Left ventricle myocardium inferior (tissue), 1 donor: ENCODE measurements at regions not wholly inside any gene's neighbourhood (a gene's known extent, or its start where the extent isn't known, plus 50 kb on each side); places are given as distances from the start of the nearest gene placed in this dataset.
"Not testable (repeated sequence)": the region's sequence is repeated elsewhere in the genome, so short reads cannot be mapped to it uniquely, and the experiment has no call there.

ENCODE experiments used
- DNase-seq: peaks from one replicate; pipeline ENCODE4 v3.0.0-alpha.2; 2020
- H3K27ac ChIP-seq: fragments of 200-600 bp; replicated peaks from 2 replicates; pipeline ENCODE4 v1.8.0; 2021
- H3K27me3 ChIP-seq: fragments of 200-600 bp; 2 replicates; pipeline ENCODE4 v1.8.0; 2021; ENCODE audit warnings: low read depth
- H3K36me3 ChIP-seq: fragments of 200-600 bp; 2 replicates; pipeline ENCODE4 v1.8.0; 2021
- H3K4me1 ChIP-seq: fragments of 200-600 bp; 2 replicates; pipeline ENCODE4 v1.8.0; 2021
- H3K4me3 ChIP-seq: fragments of 200-600 bp; 2 replicates; pipeline ENCODE4 v1.8.0; 2021; ENCODE audit warnings: mild to moderate bottlenecking, moderate library complexity
- H3K9me3 ChIP-seq: fragments of 200-600 bp; replicated peaks from 2 replicates; pipeline ENCODE4 v1.8.0; 2021
- CTCF ChIP-seq: fragments of 200-600 bp; IDR thresholded peaks from 2 replicates; pipeline ENCODE4 v1.8.0; 2021; ENCODE audit warnings: antibody characterized with exemption, mild to moderate bottlenecking, borderline replicate concordance
- intact Hi-C: fragments of 100-400 bp; cut with micrococcal nuclease; formaldehyde crosslinking; loops from one replicate; pipeline ENCODE4 v1.11.0; 2022
- donor health status: DM: no; HTN: yes; CAD: no; lungs with severe emphysema.

DNA sequence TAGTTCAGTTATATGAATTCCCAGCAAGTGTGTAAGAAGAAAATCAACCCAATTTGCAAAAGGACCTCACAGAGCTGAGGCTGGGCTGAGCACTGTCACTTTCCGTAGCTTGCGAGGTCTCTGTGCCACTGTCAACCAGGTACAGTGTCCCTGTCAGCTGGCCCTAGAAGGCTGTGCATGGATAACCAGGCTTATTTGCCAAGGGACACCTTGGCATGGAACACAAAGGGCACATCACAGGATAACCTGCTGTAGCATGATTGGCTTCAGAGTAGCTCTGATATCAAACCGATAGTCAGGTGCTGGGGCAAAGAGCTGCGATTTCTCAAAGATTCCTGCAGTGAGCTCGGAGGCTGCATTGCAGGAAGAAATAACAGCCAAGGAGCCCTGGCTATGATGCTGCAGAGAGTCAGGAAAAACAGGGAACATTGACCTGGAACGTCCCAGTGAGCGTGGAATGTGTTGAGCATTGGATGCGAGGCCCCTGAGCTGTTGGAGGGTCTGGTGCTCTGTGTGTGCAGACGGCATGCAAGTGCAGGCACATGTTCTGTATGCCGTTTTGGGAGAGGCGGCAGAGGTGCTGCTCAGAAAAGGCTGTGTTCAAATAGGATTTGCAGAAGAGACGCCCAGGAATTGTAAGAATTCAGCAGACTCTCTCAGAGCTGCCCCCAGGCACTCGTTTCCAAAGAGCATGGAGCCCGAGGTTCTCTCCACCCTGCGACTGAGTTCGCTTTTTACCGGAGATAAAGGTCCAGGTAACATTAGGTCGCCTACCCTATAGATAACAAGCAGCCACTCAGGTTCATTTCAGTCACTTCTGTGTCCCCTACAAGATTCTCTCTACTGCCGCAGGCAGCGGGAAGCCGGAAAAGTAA lies 213.5 kb upstream of the IRS2 start:
- Histone ChIP-seq H3K36me3 (no peaks in the 10 kb centered on the region), H3K4me1 (no peaks in the 10 kb centered on the region), H3K4me3 (no peak overlapping the region), H3K27ac (no peak overlapping the region), H3K27me3 (no peaks in the 10 kb centered on the region), H3K9me3 (no peaks in the 10 kb centered on the region)
- intact Hi-C loops = no loop called here
- no peak for TF ChIP-seq CTCF
- DNase-seq = no peak

GRCh38 chr13:109998684-109999533 lies 212.5 kb upstream of the IRS2 start:
- Histone ChIP-seq H3K4me1 (no peaks in the 10 kb centered on the region), H3K27ac (no peak overlapping the region), H3K27me3 (no peaks in the 10 kb centered on the region), H3K4me3 (no peak overlapping the region), H3K9me3 (no peaks in the 10 kb centered on the region), H3K36me3 (no peaks in the 10 kb centered on the region)
- TF ChIP-seq CTCF = no peak
- DNase-seq = no peak
- intact Hi-C loops = no loop called here

DNA sequence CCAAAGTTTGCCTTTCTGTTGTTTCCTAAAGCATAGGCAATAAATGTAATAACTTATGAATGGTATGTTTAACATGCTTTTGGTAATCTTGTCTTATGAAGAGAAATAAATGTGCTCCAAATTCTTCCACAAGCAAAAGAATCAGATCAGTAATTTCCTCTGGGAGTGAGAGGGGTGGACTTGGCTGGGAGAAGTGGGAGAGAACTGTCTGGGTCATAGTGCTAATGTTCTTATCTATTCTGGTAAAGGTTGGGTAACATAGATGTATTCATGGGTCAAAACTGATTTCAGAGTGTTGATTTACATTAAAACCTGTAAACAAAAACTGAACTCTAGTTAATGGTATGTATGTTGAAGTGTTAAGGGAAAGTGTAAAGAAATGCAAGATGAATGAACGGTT lies 211.7 kb upstream of the IRS2 start:
- no peaks in the 10 kb centered on the region for H3K9me3 ChIP-seq
- H3K36me3 ChIP-seq = no peaks in the 10 kb centered on the region
- no peak for TF ChIP-seq CTCF
- no peak overlapping the region for H3K4me3 ChIP-seq
- no peaks in the 10 kb centered on the region for H3K27me3 ChIP-seq
- no peak for DNase-seq
- H3K27ac ChIP-seq = no peak overlapping the region
- intact Hi-C loops = no loop called here
- H3K4me1 ChIP-seq = no peaks in the 10 kb centered on the region

GRCh38 chr13:109997056-109997595 lies 210.7 kb upstream of the IRS2 start:
- H3K9me3 ChIP-seq, intact Hi-C loops, H3K27me3 ChIP-seq, H3K4me1 ChIP-seq, H3K27ac ChIP-seq, H3K4me3 ChIP-seq, DNase-seq, H3K36me3 ChIP-seq: not testable (repeated sequence)

DNA sequence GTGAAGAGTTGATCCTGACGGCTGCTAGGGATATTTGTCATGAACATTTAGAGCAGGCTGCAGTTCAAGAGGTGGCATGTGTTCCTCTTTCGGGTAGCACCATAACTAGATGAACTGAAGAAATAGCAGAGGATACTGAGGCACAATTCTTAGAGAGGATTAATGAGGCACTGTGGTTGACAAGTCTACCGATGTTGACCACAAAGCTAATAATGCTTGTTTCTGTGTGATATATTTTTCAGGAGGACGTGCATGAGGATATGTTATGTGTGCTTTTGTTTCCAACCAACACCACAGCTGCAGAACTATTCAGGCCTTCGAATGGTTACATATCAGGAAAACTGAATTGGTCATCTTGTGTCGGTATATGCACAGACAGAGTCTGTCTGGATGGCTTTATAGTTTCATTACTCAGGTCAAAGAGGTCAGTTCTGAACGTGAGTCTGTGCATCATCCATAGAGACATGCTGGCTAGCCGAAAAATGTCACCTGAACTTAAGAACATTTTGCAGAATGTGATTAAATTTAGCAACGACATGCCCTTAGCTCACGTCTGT lies 210.1 kb upstream of the IRS2 start:
- TF ChIP-seq CTCF = no peak
- H3K36me3 ChIP-seq = no peaks in the 10 kb centered on the region
- no peak overlapping the region for H3K27ac ChIP-seq
- DNase-seq = no peak
- no peaks in the 10 kb centered on the region for H3K9me3 ChIP-seq
- H3K27me3 ChIP-seq = no peaks in the 10 kb centered on the region
- intact Hi-C loops = no loop called here
- no peaks in the 10 kb centered on the region for H3K4me1 ChIP-seq
- H3K4me3 ChIP-seq = no peak overlapping the region
